ENCODE measurements at regions not wholly inside any gene's neighbourhood (a gene's known extent, or its start where the extent isn't known, plus 50 kb on each side); places are given as distances from the start of the nearest gene placed in this dataset.

DNA sequence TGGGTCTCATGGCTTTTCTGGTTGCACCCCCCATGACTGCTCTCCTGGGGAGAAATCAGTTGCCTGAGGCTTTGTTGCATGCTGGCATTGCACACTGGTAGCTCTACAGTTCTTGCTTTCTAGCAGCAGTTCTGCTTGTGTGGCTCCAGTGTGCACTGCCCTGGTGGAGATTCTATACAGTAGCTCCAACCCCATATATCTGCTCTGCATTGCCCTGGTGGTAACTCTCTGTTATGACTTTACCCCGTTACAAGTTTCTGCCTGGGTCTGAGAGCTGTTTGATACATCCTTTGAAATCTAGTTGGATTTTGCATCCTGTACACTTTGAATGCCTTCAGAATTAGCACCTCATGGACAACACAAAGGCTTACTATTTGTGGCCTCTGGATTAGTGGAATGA is 241.4 kb upstream of the EPHA5 start:
- H3K27ac ChIP-seq, result no peak overlapping the region
- 23 to 89% (median 67%) methylated on average over 1 of the region's 1 CpG for WGBS, 5 donors
- peaks cover 0 to 3% (median 0%) of the 10 kb centered on the region in 8 donors for H3K9me3 ChIP-seq
- H3K27me3 ChIP-seq (replicated peaks in 1 of 7), result no peaks in the 10 kb centered on the region
- no peaks in the 10 kb centered on the region for H3K36me3 ChIP-seq
- H3K4me3 ChIP-seq, result no peak overlapping the region
- no peaks in the 10 kb centered on the region for H3K4me1 ChIP-seq
- no peak for DNase-seq
- intact Hi-C loops (cut with DNase I; ENCODE audit: low total_unique reads), result no loop called here
- TF ChIP-seq POLR2A (IDR thresholded peaks at IDR 0.05), result no peak
- TF ChIP-seq POLR2AphosphoS5 (IDR thresholded peaks at IDR 0.05), result no peak
- TF ChIP-seq, protein P1, sequence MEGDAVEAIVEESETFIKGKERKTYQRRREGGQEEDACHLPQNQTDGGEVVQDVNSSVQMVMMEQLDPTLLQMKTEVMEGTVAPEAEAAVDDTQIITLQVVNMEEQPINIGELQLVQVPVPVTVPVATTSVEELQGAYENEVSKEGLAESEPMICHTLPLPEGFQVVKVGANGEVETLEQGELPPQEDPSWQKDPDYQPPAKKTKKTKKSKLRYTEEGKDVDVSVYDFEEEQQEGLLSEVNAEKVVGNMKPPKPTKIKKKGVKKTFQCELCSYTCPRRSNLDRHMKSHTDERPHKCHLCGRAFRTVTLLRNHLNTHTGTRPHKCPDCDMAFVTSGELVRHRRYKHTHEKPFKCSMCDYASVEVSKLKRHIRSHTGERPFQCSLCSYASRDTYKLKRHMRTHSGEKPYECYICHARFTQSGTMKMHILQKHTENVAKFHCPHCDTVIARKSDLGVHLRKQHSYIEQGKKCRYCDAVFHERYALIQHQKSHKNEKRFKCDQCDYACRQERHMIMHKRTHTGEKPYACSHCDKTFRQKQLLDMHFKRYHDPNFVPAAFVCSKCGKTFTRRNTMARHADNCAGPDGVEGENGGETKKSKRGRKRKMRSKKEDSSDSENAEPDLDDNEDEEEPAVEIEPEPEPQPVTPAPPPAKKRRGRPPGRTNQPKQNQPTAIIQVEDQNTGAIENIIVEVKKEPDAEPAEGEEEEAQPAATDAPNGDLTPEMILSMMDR (IDR thresholded peaks at IDR 0.05 in 8 of 11, conservative IDR thresholded peaks at IDR 0.05 in 3 of 11), result no peak

- H3K27ac ChIP-seq, result no peak overlapping the region
- TF ChIP-seq, protein P1 (IDR thresholded peaks at IDR 0.05 in 8 of 11, conservative IDR thresholded peaks at IDR 0.05 in 3 of 11), result no peak
- TF ChIP-seq POLR2AphosphoS5 (IDR thresholded peaks at IDR 0.05) (no peak), POLR2A (IDR thresholded peaks at IDR 0.05) (no peak)
- peaks cover 0 to 19% (median 0%) of the 10 kb centered on the region in 8 donors for H3K9me3 ChIP-seq
- intact Hi-C loops (cut with DNase I; ENCODE audit: low total_unique reads), result no loop called here
- 43 to 57% (median 48%) methylated on average over 6 of the region's 6 CpGs for WGBS, 5 donors
- no peaks in the 10 kb centered on the region for H3K4me1 ChIP-seq
- no peaks in the 10 kb centered on the region for H3K36me3 ChIP-seq
- no peak overlapping the region for H3K4me3 ChIP-seq
- DNase-seq, result no peak
- H3K27me3 ChIP-seq (replicated peaks in 1 of 7), result no peaks in the 10 kb centered on the region
These were observed 223.9 kb upstream of the EPHA5 start for GRCh38 chr4:65893957-65894755.

DNA sequence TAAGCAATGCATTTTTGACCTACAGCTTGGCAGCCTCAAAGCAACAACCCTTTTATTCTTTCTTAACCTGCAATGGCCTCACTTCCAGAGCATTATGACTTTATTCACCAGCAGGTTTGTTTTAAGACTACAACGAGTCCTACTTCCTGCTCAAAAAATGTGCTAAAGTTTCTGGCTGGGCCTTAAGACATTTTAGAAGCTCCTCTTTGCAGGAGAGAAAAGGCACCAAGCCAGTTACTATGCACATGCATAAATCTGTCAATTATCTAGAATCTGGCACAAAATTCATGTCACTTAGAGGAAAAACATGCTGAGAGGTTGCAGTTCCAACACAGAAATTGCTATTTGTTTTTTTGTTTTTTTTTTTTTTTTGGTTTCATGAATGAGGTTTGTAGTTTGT is 223.0 kb upstream of the EPHA5 start:
- H3K4me3 ChIP-seq, result no peak overlapping the region
- H3K9me3 ChIP-seq, result peaks cover 0 to 11% (median 0%) of the 10 kb centered on the region in 8 donors
- no peaks in the 10 kb centered on the region for H3K27me3 ChIP-seq (replicated peaks in 1 of 7)
- H3K27ac ChIP-seq, result no peak overlapping the region
- no peaks in the 10 kb centered on the region for H3K36me3 ChIP-seq
- 5 to 14% (median 9%) methylated on average over 1 of the region's 1 CpG for WGBS, 5 donors
- TF ChIP-seq POLR2A (IDR thresholded peaks at IDR 0.05) (no peak), POLR2AphosphoS5 (IDR thresholded peaks at IDR 0.05) (no peak)
- TF ChIP-seq, protein P1 (IDR thresholded peaks at IDR 0.05 in 8 of 11, conservative IDR thresholded peaks at IDR 0.05 in 3 of 11), result no peak
- H3K4me1 ChIP-seq, result no peaks in the 10 kb centered on the region
- intact Hi-C loops (cut with DNase I; ENCODE audit: low total_unique reads), result no loop called here
- DNase-seq, result no peak

DNA sequence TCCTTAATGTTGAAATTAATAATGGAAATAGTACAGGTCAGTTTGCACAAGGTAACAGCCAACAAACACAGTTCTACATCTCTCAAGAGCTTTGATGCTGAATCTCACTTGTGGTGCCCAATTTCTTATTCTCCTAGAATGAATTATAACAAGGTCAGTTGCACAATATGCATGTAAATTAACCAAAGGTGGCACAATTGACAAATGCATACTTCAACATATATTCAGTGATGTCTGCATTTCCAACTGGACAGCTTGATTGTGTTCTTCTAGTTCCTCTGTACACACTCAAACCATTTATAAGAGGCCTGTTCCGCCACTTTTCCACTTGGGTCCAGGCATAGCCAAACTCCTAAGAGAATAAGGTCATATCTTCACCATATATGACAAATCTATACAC is 210.3 kb upstream of the EPHA5 start:
- TF ChIP-seq POLR2AphosphoS5 (IDR thresholded peaks at IDR 0.05) (no peak), POLR2A (IDR thresholded peaks at IDR 0.05) (no peak)
- TF ChIP-seq, protein P1 (IDR thresholded peaks at IDR 0.05 in 8 of 11, conservative IDR thresholded peaks at IDR 0.05 in 3 of 11), result no peak
- no peak for DNase-seq
- Histone ChIP-seq H3K27me3 (replicated peaks in 1 of 7) (no peaks in the 10 kb centered on the region), H3K27ac (no peak overlapping the region), H3K4me3 (no peak overlapping the region), H3K9me3 (peaks cover 0 to 15% (median 0%) of the 10 kb centered on the region in 8 donors), H3K4me1 (no peaks in the 10 kb centered on the region), H3K36me3 (no peaks in the 10 kb centered on the region)
- 76 to 90% (median 80%) methylated on average over 1 of the region's 1 CpG for WGBS, 5 donors
- intact Hi-C loops (cut with DNase I; ENCODE audit: low total_unique reads), result no loop called here
